SK-N-SH treated with all-trans-retinoic acid at 6 μM for 48 hours (cell line): ENCODE measurements at regions not wholly inside any gene's neighbourhood (a gene's known extent, or its start where the extent isn't known, plus 50 kb on each side); places are given as distances from the start of the nearest gene placed in this dataset.

ENCODE experiments used
- ATAC-seq: fragments of 200-7000 bp; cut with Tn5 transposase; 3 replicates; pipeline ENCODE4 v1.9.1; 2020; ENCODE audit warnings: mild to moderate bottlenecking, moderate library complexity
- ARNTL ChIP-seq: fragments of 450-650 bp; formaldehyde crosslinking; IDR thresholded peaks from 2 replicates; pipeline ENCODE4 v1.5.0; 2020; ENCODE audit warnings: low read depth, mild to moderate bottlenecking, moderate library complexity, borderline replicate concordance
- CREB5 ChIP-seq: fragments of 250-450 bp; sonication (Bioruptor Pico); IDR thresholded peaks from 2 replicates; pipeline ENCODE4 v1.5.1; 2020; ENCODE audit warnings: low read depth, mild to moderate bottlenecking, moderate library complexity
- CSDC2 ChIP-seq: fragments of 250-450 bp; sonication (Bioruptor Pico); IDR thresholded peaks from 2 replicates; pipeline ENCODE4 v1.5.0; 2020; ENCODE audit warnings: mild to moderate bottlenecking, moderate library complexity
- CSRNP3 ChIP-seq: fragments of 250-450 bp; sonication (Bioruptor Pico); IDR thresholded peaks from 2 replicates; pipeline ENCODE4 v1.5.1; 2021; ENCODE audit warnings: mild to moderate bottlenecking, moderate library complexity
- GLIS3 ChIP-seq: fragments of 250-450 bp; sonication (Bioruptor Pico); IDR thresholded peaks from 2 replicates; pipeline ENCODE4 v1.5.0; 2020; ENCODE audit warnings: mild to moderate bottlenecking, moderate library complexity
- ISL1 ChIP-seq: fragments of 250-450 bp; sonication (Bioruptor Pico); IDR thresholded peaks from 2 replicates; pipeline ENCODE4 v2.1.2; 2022; ENCODE audit warnings: mild to moderate bottlenecking, moderate library complexity
- OSR1 ChIP-seq: fragments of 250-450 bp; sonication (Bioruptor Pico); IDR thresholded peaks from 2 replicates; pipeline ENCODE4 v1.8.0; 2022; ENCODE audit warnings: moderate library complexity, mild to moderate bottlenecking, inconsistent platforms
- PATZ1 ChIP-seq: fragments of 250-450 bp; sonication (Bioruptor Pico); IDR thresholded peaks from 2 replicates; pipeline ENCODE4 v1.8.0; 2020; ENCODE audit warnings: mild to moderate bottlenecking, moderate library complexity, borderline replicate concordance
- POU6F1 ChIP-seq: fragments of 250-450 bp; sonication (Bioruptor Pico); IDR thresholded peaks from 2 replicates; pipeline ENCODE4 v1.8.0; 2021; ENCODE audit warnings: low read depth, mild to moderate bottlenecking, moderate library complexity, borderline replicate concordance
- PPARA ChIP-seq: fragments of 250-450 bp; sonication (Bioruptor Pico); IDR thresholded peaks from 2 replicates; pipeline ENCODE4 v1.5.0; 2020; ENCODE audit warnings: mild to moderate bottlenecking, borderline replicate concordance
- SNAI2 ChIP-seq: fragments of 250-450 bp; sonication (Bioruptor Pico); IDR thresholded peaks from 2 replicates; pipeline ENCODE4 v1.5.0; 2020; ENCODE audit warnings: mild to moderate bottlenecking, moderate library complexity
- TCF4 ChIP-seq: fragments of 250-450 bp; sonication (Bioruptor Pico); IDR thresholded peaks from 2 replicates; pipeline ENCODE4 v1.8.0; 2021; ENCODE audit warnings: mild to moderate bottlenecking, moderate library complexity, borderline replicate concordance
- ZC3H10 ChIP-seq: fragments of 250-450 bp; sonication (Bioruptor Pico); IDR thresholded peaks from 2 replicates; pipeline ENCODE4 v1.5.1; 2021; ENCODE audit warnings: mild to moderate bottlenecking, moderate library complexity
- ZFP3 ChIP-seq: fragments of 250-450 bp; sonication (Bioruptor Pico); IDR thresholded peaks from 2 replicates; pipeline ENCODE4 v1.5.0; 2020; ENCODE audit warnings: mild to moderate bottlenecking, moderate library complexity
- ZFP30 ChIP-seq: fragments of 450-650 bp; formaldehyde crosslinking; IDR thresholded peaks from 2 replicates; pipeline ENCODE4 v1.5.0; 2022; ENCODE audit warnings: mild to moderate bottlenecking, moderate library complexity
- ZNF565 ChIP-seq: fragments of 450-650 bp; formaldehyde crosslinking; conservative IDR thresholded peaks from 2 replicates; pipeline ENCODE4 v1.5.0; 2020; ENCODE audit warnings: low read depth, mild to moderate bottlenecking, moderate library complexity
- TF ChIP-seq, protein P1 (sequence below): fragments of 250-450 bp; sonication (Bioruptor Pico); IDR thresholded peaks from 2 replicates; pipeline ENCODE4 v1.5.0; 2020; ENCODE audit warnings: mild to moderate bottlenecking, moderate library complexity

GRCh38 chr2:138928374-138929021 lies 148.3 kb upstream of the NXPH2 start:
- no peak for ATAC-seq
- TF ChIP-seq CSRNP3, result no peak
- TF ChIP-seq ZFP3, result no peak
- no peak for TF ChIP-seq SNAI2 (CRISPR knock-in tag)
- no peak for TF ChIP-seq ISL1 (CRISPR knock-in tag)
- TF ChIP-seq OSR1, result no peak
- TF ChIP-seq ZC3H10 (CRISPR knock-in tag), result no peak
- TF ChIP-seq TCF4 (CRISPR knock-in tag), result no peak
- no peak for TF ChIP-seq CSDC2 (CRISPR knock-in tag)
- TF ChIP-seq, protein P1, sequence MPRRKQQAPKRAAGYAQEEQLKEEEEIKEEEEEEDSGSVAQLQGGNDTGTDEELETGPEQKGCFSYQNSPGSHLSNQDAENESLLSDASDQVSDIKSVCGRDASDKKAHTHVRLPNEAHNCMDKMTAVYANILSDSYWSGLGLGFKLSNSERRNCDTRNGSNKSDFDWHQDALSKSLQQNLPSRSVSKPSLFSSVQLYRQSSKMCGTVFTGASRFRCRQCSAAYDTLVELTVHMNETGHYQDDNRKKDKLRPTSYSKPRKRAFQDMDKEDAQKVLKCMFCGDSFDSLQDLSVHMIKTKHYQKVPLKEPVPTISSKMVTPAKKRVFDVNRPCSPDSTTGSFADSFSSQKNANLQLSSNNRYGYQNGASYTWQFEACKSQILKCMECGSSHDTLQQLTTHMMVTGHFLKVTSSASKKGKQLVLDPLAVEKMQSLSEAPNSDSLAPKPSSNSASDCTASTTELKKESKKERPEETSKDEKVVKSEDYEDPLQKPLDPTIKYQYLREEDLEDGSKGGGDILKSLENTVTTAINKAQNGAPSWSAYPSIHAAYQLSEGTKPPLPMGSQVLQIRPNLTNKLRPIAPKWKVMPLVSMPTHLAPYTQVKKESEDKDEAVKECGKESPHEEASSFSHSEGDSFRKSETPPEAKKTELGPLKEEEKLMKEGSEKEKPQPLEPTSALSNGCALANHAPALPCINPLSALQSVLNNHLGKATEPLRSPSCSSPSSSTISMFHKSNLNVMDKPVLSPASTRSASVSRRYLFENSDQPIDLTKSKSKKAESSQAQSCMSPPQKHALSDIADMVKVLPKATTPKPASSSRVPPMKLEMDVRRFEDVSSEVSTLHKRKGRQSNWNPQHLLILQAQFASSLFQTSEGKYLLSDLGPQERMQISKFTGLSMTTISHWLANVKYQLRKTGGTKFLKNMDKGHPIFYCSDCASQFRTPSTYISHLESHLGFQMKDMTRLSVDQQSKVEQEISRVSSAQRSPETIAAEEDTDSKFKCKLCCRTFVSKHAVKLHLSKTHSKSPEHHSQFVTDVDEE, result no peak
- TF ChIP-seq CREB5 (CRISPR knock-in tag), result no peak
- no peak for TF ChIP-seq ZNF565 (CRISPR knock-in tag)
- no peak for TF ChIP-seq ZFP30 (CRISPR knock-in tag)
- TF ChIP-seq GLIS3 (CRISPR knock-in tag), result no peak

DNA sequence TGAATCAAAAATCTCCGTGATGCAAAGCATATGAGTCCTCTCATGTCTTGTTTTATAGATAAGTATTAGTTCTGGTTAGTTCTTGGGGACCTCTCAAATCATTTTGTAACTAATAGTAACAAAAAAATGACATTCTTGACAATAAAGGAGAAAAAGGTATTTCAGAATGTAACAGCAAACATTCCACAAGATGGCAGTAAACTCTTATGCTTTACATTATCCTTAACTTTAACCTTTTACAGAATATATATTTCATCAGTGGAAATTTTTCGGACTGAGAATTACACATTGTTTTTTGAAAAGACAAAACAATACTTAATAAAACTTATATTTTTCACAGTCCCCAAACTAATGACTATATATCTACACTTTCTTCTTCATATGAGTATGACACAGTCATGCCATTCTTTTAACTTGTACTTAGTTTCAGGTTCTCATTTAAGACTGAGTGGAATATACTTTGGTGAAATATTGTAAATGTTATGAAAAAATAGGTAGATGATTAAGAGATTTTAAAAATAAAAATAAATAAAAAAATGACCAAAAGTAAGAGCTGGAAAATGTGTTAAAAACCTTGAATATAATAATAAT lies 142.9 kb upstream of the NXPH2 start:
- TF ChIP-seq GLIS3 (CRISPR knock-in tag) (no peak), PATZ1 (CRISPR knock-in tag) (no peak), POU6F1 (no peak)
- ATAC-seq, result peak; percentile 47; the same call in 1 of the 3 replicates

DNA sequence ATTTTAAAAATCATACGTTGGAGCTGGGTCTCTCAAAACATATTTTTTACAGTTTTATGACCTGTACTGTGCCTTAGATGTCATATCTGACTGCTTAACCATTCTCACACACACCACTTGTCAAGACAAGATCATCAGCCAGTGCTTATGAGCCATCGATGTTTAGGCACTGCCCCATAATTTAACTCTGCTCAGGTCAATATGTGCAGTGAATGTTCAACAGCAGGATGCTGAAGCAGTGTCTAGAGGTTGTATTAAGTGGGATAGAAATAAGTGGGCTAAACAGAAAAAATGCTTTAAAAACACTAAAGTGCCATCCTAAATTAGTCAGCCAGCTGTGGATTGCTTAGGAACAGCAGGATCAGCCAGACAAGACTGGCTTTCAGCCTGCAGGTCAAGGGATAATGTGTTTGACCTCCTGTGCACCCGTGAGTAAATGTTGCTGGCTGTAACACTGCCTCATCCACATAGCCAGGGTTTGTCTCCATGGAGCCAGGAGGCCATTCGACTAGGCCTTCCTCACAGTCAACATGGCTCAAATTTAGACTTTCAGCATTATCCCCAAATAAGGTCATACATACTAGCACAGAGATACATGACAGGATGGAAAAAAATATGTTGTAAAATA lies 139.0 kb upstream of the NXPH2 start:
- no peak for ATAC-seq
- no peak for TF ChIP-seq ARNTL (CRISPR knock-in tag)
- TF ChIP-seq POU6F1, result no peak
- TF ChIP-seq ZC3H10 (CRISPR knock-in tag), result no peak
- no peak for TF ChIP-seq SNAI2 (CRISPR knock-in tag)
- no peak for TF ChIP-seq PPARA (CRISPR knock-in tag)
- TF ChIP-seq, protein P1, result no peak
- TF ChIP-seq OSR1, result no peak
- TF ChIP-seq CSDC2 (CRISPR knock-in tag), result no peak
- no peak for TF ChIP-seq PATZ1 (CRISPR knock-in tag)
- no peak for TF ChIP-seq CREB5 (CRISPR knock-in tag)
